OCI-LY7 (cell line): ENCODE measurements at regions not wholly inside any gene's neighbourhood (a gene's known extent, or its start where the extent isn't known, plus 50 kb on each side); places are given as distances from the start of the nearest gene placed in this dataset.

ENCODE experiments used
- BruUV-seq: library from RNA; stranded (reverse); fragments of 400-500 nt; replicated peaks from 2 replicates; lab custom pipeline; 2021; lab: Mats Ljungman, UMichigan
- CTCF ChIA-PET: fragments of 300-600 bp; sonication (Branson Sonifier 250); formaldehyde crosslinking; loops from one replicate; lab custom pipeline; 2022; ENCODE audit warnings: antibody characterized with exemption; ENCODE audit not compliant: unreplicated experiment; lab: Charles Lee
- POLR2A ChIA-PET: fragments of 300-600 bp; sonication (Branson Sonifier 250); formaldehyde crosslinking; loops from one replicate; lab custom pipeline; 2022; ENCODE audit warnings: antibody characterized with exemption; lab: Charles Lee
- DNase-seq: peaks from one replicate; pipeline ENCODE4 v3.0.0-alpha.2; 2015; ENCODE audit warnings: low spot score
- H2AFZ ChIP-seq: fragments of 200-600 bp; sonication (generic), shearing (Covaris generic); 2 replicates; pipeline ENCODE4 v1.6.1; 2014; ENCODE audit warnings: mild to moderate bottlenecking, antibody characterized with exemption, low read length, moderate library complexity
- H3K27ac ChIP-seq: fragments of 200-600 bp; sonication (generic); 2 replicates; pipeline ENCODE4 v1.5.1; 2014; ENCODE audit warnings: mixed run types, low read depth, mild to moderate bottlenecking, moderate library complexity, low read length, inconsistent platforms; ENCODE audit not compliant: poor library complexity, severe bottlenecking
- H3K36me3 ChIP-seq: fragments of 200-600 bp; sonication (generic); 2 replicates; pipeline ENCODE4 v1.6.1; 2014; ENCODE audit warnings: mild to moderate bottlenecking, antibody characterized with exemption, low read length, moderate library complexity, mixed read lengths; ENCODE audit not compliant: insufficient read depth
- H3K4me1 ChIP-seq: fragments of 200-600 bp; sonication (generic); 2 replicates; pipeline ENCODE4 v1.5.1; 2014; ENCODE audit warnings: mild to moderate bottlenecking, low read length; ENCODE audit not compliant: insufficient read depth, poor library complexity, severe bottlenecking
- H3K4me2 ChIP-seq: fragments of 200-600 bp; sonication (generic); 2 replicates; pipeline ENCODE4 v1.6.1; 2014; ENCODE audit warnings: mild to moderate bottlenecking, low read length
- H3K4me3 ChIP-seq: fragments of 200-600 bp; sonication (generic); 2 replicates; pipeline ENCODE4 v1.5.1; 2014; ENCODE audit warnings: mild to moderate bottlenecking, low read depth, low read length; ENCODE audit not compliant: poor library complexity, severe bottlenecking
- H3K79me2 ChIP-seq: fragments of 200-600 bp; sonication (generic); 2 replicates; pipeline ENCODE4 v1.6.1; 2016; ENCODE audit warnings: low read depth, mild to moderate bottlenecking, low read length, moderate library complexity, mixed read lengths; ENCODE audit not compliant: insufficient read depth
- H3K9me2 ChIP-seq: fragments of 200-600 bp; sonication (generic); 2 replicates; pipeline ENCODE4 v1.6.1; 2016; ENCODE audit warnings: mild to moderate bottlenecking, low read length, mixed read lengths; ENCODE audit not compliant: insufficient read depth
- H3K9me3 ChIP-seq: fragments of 200-600 bp; sonication (generic); 2 replicates; pipeline ENCODE4 v1.6.1; 2014; ENCODE audit warnings: mild to moderate bottlenecking, mixed run types, low read length, mixed read lengths
- H4K20me1 ChIP-seq: fragments of 200-600 bp; sonication (generic); 2 replicates; pipeline ENCODE4 v1.6.1; 2014; ENCODE audit warnings: mild to moderate bottlenecking, antibody characterized with exemption, low read length, moderate library complexity, mixed read lengths; ENCODE audit not compliant: insufficient read depth
- EZH2phosphoT487 ChIP-seq: fragments of 200-600 bp; sonication (generic); IDR thresholded peaks from 2 replicates; pipeline ENCODE4 v1.6.1; 2018; ENCODE audit warnings: low read depth, borderline replicate concordance, mild to moderate bottlenecking, mixed run types, antibody characterized with exemption, low read length, moderate library complexity, mixed read lengths
- intact Hi-C: fragments of 100-400 bp; cut with micrococcal nuclease; formaldehyde crosslinking; loops from one replicate; pipeline ENCODE4 v1.10.0; 2022; ENCODE audit not compliant: unreplicated experiment
- TF ChIP-seq, protein P1 (sequence below): fragments of 200-600 bp; sonication (generic); conservative IDR thresholded peaks from 2 replicates; pipeline ENCODE4 v1.5.1; 2014; ENCODE audit warnings: mild to moderate bottlenecking, antibody characterized with exemption, low read length, moderate library complexity, mixed read lengths

- intact Hi-C loops: no loop called here
- no peak overlapping the region for H3K4me2 ChIP-seq
- no peaks in the 10 kb centered on the region for H4K20me1 ChIP-seq
- TF ChIP-seq EZH2phosphoT487: no peak
- TF ChIP-seq, protein P1, sequence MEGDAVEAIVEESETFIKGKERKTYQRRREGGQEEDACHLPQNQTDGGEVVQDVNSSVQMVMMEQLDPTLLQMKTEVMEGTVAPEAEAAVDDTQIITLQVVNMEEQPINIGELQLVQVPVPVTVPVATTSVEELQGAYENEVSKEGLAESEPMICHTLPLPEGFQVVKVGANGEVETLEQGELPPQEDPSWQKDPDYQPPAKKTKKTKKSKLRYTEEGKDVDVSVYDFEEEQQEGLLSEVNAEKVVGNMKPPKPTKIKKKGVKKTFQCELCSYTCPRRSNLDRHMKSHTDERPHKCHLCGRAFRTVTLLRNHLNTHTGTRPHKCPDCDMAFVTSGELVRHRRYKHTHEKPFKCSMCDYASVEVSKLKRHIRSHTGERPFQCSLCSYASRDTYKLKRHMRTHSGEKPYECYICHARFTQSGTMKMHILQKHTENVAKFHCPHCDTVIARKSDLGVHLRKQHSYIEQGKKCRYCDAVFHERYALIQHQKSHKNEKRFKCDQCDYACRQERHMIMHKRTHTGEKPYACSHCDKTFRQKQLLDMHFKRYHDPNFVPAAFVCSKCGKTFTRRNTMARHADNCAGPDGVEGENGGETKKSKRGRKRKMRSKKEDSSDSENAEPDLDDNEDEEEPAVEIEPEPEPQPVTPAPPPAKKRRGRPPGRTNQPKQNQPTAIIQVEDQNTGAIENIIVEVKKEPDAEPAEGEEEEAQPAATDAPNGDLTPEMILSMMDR: no peak
- POLR2A ChIA-PET: interaction anchor here (1.3 to 1.4 kb wide), 2 partner anchors 20 to 28 kb away, joined by 3 read pairs; no protein-coding TSS in a partner anchor
- H3K27ac ChIP-seq: no peak overlapping the region
- no peak overlapping the region for H2AFZ ChIP-seq
- BruUV-seq: no TSS peak
- DNase-seq: no peak
- no peaks in the 10 kb centered on the region for H3K9me3 ChIP-seq
- H3K4me3 ChIP-seq: no peak overlapping the region
- no peaks in the 10 kb centered on the region for H3K9me2 ChIP-seq
- no peaks in the 10 kb centered on the region for H3K79me2 ChIP-seq
- H3K36me3 ChIP-seq: no peaks in the 10 kb centered on the region
- CTCF ChIA-PET: no interaction called here
- H3K4me1 ChIP-seq: no peaks in the 10 kb centered on the region
Measured at GRCh38 chr4:180635281-180635680, 1607.9 kb upstream of the TENM3 start.

- no peaks in the 10 kb centered on the region for H4K20me1 ChIP-seq
- DNase-seq: no peak
- BruUV-seq: no TSS peak
- no peak overlapping the region for H2AFZ ChIP-seq
- POLR2A ChIA-PET: interaction anchor here (0.7 kb wide), 1 partner anchor 15 kb away, joined by 3 read pairs; no protein-coding TSS in a partner anchor
- H3K9me2 ChIP-seq: no peaks in the 10 kb centered on the region
- TF ChIP-seq, protein P1: no peak
- TF ChIP-seq EZH2phosphoT487: no peak
- H3K4me3 ChIP-seq: no peak overlapping the region
- H3K36me3 ChIP-seq: no peaks in the 10 kb centered on the region
- no peaks in the 10 kb centered on the region for H3K9me3 ChIP-seq
- CTCF ChIA-PET: no interaction called here
- intact Hi-C loops: no loop called here
- H3K4me1 ChIP-seq: no peaks in the 10 kb centered on the region
- H3K4me2 ChIP-seq: no peak overlapping the region
- H3K79me2 ChIP-seq: no peaks in the 10 kb centered on the region
- H3K27ac ChIP-seq: no peak overlapping the region
Measured at GRCh38 chr4:180636696-180637404, 1606.4 kb upstream of the TENM3 start.

DNA sequence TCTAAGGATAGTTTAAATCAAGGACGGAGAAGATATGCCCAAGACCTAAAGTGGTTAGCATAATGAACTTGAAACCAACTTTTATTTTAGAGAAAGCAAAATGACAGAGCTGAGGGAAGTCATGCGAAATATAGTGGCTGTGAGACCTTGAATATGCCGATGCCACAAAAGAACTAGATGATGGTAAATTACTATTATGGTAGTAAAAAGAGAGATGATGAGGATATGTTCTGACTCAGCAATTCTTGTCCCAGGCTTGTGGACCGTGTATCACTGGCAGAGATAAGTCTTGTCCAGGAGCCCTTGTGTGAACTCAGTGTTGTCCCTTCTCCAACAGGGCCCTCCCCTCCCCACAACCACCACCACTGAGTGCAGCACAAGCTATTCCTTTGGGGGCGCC is 1605.6 kb upstream of the TENM3 start:
- H3K4me2 ChIP-seq: no peak overlapping the region
- POLR2A ChIA-PET: no interaction called here
- H3K79me2 ChIP-seq: no peaks in the 10 kb centered on the region
- no TSS peak for BruUV-seq
- no peaks in the 10 kb centered on the region for H4K20me1 ChIP-seq
- DNase-seq: no peak
- TF ChIP-seq, protein P1: no peak
- TF ChIP-seq EZH2phosphoT487: no peak
- H3K27ac ChIP-seq: no peak overlapping the region
- no peak overlapping the region for H3K4me3 ChIP-seq
- no peaks in the 10 kb centered on the region for H3K9me3 ChIP-seq
- intact Hi-C loops: no loop called here
- H3K9me2 ChIP-seq: no peaks in the 10 kb centered on the region
- no peaks in the 10 kb centered on the region for H3K36me3 ChIP-seq
- H2AFZ ChIP-seq: no peak overlapping the region
- CTCF ChIA-PET: no interaction called here
- no peaks in the 10 kb centered on the region for H3K4me1 ChIP-seq
